B cell (primary cell): ENCODE measurements at regions not wholly inside any gene's neighbourhood (a gene's known extent, or its start where the extent isn't known, plus 50 kb on each side); places are given as distances from the start of the nearest gene placed in this dataset.

Experiments
- ATAC-seq: fragments of 200-7000 bp; cut with Tn5 transposase; one replicate; pipeline ENCODE4 v1.10.0; 2021; ENCODE audit warnings: low read depth, mild to moderate bottlenecking, moderate number of reproducible peaks, moderate library complexity
- CTCF ChIA-PET: fragments of 350-600 bp; sonication (Branson Sonifier 250); formaldehyde crosslinking; loops from one replicate; lab custom pipeline; 2021; ENCODE audit warnings: antibody characterized with exemption, inconsistent platforms; lab: Charles Lee
- POLR2A ChIA-PET: fragments of 350-600 bp; sonication (Branson Sonifier 250); formaldehyde crosslinking; loops from one replicate; lab custom pipeline; 2021; ENCODE audit warnings: antibody characterized with exemption; lab: Charles Lee
- DNase-seq: peaks from one replicate; pipeline ENCODE4 v3.0.0; 2013
- H2AFZ ChIP-seq: 2 replicates; pipeline ENCODE4 v1.6.1; 2012; ENCODE audit warnings: mild to moderate bottlenecking, low read depth, low read length; ENCODE audit not compliant: insufficient read depth, poor library complexity, severe bottlenecking
- H3K27ac ChIP-seq, 2 donors: 1 replicate in 1 of 2; 2 replicates in 1 of 2; pipeline ENCODE4 v1.5.1; 2012 to 2013; ENCODE audit warnings: low read length in 2 of 2, mild to moderate bottlenecking in 2 of 2, moderate library complexity in 1 of 2
- H3K27me3 ChIP-seq, 4 experiments: fragments of 200-600 bp in 1 of 4; sonication (generic) in 1 of 4; replicated peaks in 1 of 4; 1 replicate in 2 of 4; 2 replicates in 2 of 4; pipeline versions ENCODE4 v1.6.1 to v1.7.0; 2013 to 2016; ENCODE audit warnings: low read length in 3 of 4, mild to moderate bottlenecking in 2 of 4, mixed read lengths in 1 of 4, moderate library complexity in 1 of 4; ENCODE audit not compliant: insufficient read depth in 4 of 4, control insufficient read depth in 3 of 4; ENCODE audit errors: control extremely low read depth in 1 of 4
- H3K36me3 ChIP-seq, 2 experiments: replicated peaks in 1 of 2; 1 replicate in 1 of 2; 2 replicates in 1 of 2; pipeline versions ENCODE4 v1.6.1 to v1.7.1; 2013; ENCODE audit warnings: low read length in 1 of 2; ENCODE audit not compliant: insufficient read depth in 2 of 2, control insufficient read depth in 1 of 2; ENCODE audit errors: control extremely low read depth in 1 of 2, extremely low read depth in 1 of 2
- H3K4me1 ChIP-seq, 2 donors: fragments of 200-600 bp in 1 of 2; sonication (generic) in 1 of 2; 1 replicate in 1 of 2; 2 replicates in 1 of 2; pipeline versions ENCODE4 v1.5.1 to v1.6.1; 2013 to 2017; ENCODE audit warnings: low read length in 2 of 2; ENCODE audit not compliant: control insufficient read depth in 2 of 2, insufficient read depth in 2 of 2
- H3K4me2 ChIP-seq: replicated peaks from 2 replicates; pipeline ENCODE3; 2012; ENCODE audit warnings: mild to moderate bottlenecking, low read depth, low read length; ENCODE audit not compliant: poor library complexity, severe bottlenecking
- H3K4me3 ChIP-seq, 5 experiments: fragments of 200-600 bp in 1 of 5; sonication (generic) in 1 of 5; 1 replicate in 3 of 5; 2 replicates in 2 of 5; pipeline versions ENCODE4 v1.5.1 to v1.7.0; 2011 to 2016; ENCODE audit warnings: low read length in 4 of 5, mild to moderate bottlenecking in 4 of 5, low read depth in 2 of 5, control low read depth in 1 of 5, moderate library complexity in 1 of 5; ENCODE audit not compliant: insufficient read depth in 1 of 5; ENCODE audit errors: control extremely low read depth in 1 of 5, extremely low read depth in 1 of 5
- H3K79me2 ChIP-seq: fragments of 200-600 bp; sonication (generic); one replicate; pipeline ENCODE4 v1.6.0; 2016; ENCODE audit warnings: low read length; ENCODE audit not compliant: control insufficient read depth, insufficient read depth
- H3K9ac ChIP-seq: fragments of 200-600 bp; sonication (generic); 2 replicates; pipeline ENCODE4 v1.6.1; 2017; ENCODE audit warnings: mild to moderate bottlenecking, low read length, moderate library complexity
- H3K9me3 ChIP-seq, 3 donors: one replicate each; pipeline versions ENCODE4 v1.6.1 to v1.7.1; 2013; ENCODE audit warnings: low read length in 2 of 3; ENCODE audit not compliant: control insufficient read depth in 2 of 3, insufficient read depth in 1 of 3; ENCODE audit errors: control extremely low read depth in 1 of 3
- H4K20me1 ChIP-seq: 2 replicates; pipeline ENCODE4 v1.6.0; 2012; ENCODE audit warnings: mild to moderate bottlenecking, low read length; ENCODE audit not compliant: insufficient read depth, control insufficient read depth, poor library complexity, severe bottlenecking
- H3K27ac Mint-ChIP-seq: one replicate; pipeline ENCODE4 v1.8.0; 2021; ENCODE audit warnings: mixed read lengths
- H3K27me3 Mint-ChIP-seq: one replicate; pipeline ENCODE4 v1.8.0; 2021; ENCODE audit warnings: mixed read lengths
- H3K4me1 Mint-ChIP-seq: one replicate; pipeline ENCODE4 v1.8.0; 2021; ENCODE audit warnings: mixed read lengths
- H3K4me3 Mint-ChIP-seq: one replicate; pipeline ENCODE4 v1.8.0; 2021; ENCODE audit warnings: mixed read lengths
- H3K9me3 Mint-ChIP-seq: one replicate; pipeline ENCODE4 v1.8.0; 2022; ENCODE audit warnings: mixed read lengths; ENCODE audit not compliant: insufficient read depth
- EZH2 ChIP-seq: IDR thresholded peaks from 2 replicates; pipeline ENCODE4 v1.6.1; 2012; ENCODE audit warnings: borderline replicate concordance, low read depth, mild to moderate bottlenecking, moderate library complexity, low read length; ENCODE audit not compliant: insufficient read depth, poor library complexity, severe bottlenecking
- WGBS: methylation state at CpG from one replicate; pipeline ENCODE4 v1.1.5; 2013; ENCODE audit warnings: missing lambda C conversion rate; ENCODE audit not compliant: insufficient coverage; 5-methylcytosine and 5-hydroxymethylcytosine counted together
- intact Hi-C: fragments of 100-400 bp; cut with micrococcal nuclease; formaldehyde crosslinking; loops from one replicate; pipeline ENCODE4 v1.10.0; 2022
- TF ChIP-seq, protein P1 (sequence below): fragments of 200-600 bp; IDR thresholded peaks from one replicate; pipeline ENCODE4 v1.8.0; 2022; ENCODE audit warnings: antibody characterized with exemption, mild to moderate bottlenecking

DNA sequence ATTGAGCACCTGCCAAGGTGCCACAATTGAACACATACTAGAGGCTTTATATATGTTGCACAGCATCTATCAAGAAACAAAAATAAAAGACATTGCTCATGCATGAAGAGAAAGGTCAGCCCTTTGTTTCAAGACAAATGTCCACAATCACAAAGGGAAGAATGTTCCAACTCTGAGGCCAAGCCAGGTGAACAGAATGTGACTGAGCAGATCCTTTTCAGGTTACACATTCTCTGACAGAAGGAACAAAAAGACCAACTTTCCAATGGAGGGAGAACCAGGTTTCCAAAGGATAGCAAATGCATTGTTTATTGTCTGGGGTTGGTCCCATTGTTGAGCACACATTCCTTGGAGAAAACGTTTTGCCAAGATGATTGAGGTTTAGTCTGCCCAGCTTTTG is 50.2 kb upstream of the FAM174B start:
- no peak overlapping the region for H3K9ac ChIP-seq
- H3K27ac Mint-ChIP-seq = no peak overlapping the region
- no peak overlapping the region for H3K4me3 Mint-ChIP-seq
- intact Hi-C loops = no loop called here
- POLR2A ChIA-PET = no interaction called here
- no peak overlapping the region for H3K27ac ChIP-seq
- no peaks in the 10 kb centered on the region for H3K4me1 ChIP-seq
- H3K4me2 ChIP-seq = no peak overlapping the region
- no peaks in the 10 kb centered on the region for H3K4me1 Mint-ChIP-seq
- H2AFZ ChIP-seq = no peak overlapping the region
- no peak for ATAC-seq
- no peaks in the 10 kb centered on the region for H3K27me3 ChIP-seq
- H3K36me3 ChIP-seq = no peaks in the 10 kb centered on the region
- 60% methylated on average over 1 of the region's 1 CpG for WGBS
- CTCF ChIA-PET = interaction anchor here (2.0 kb wide), 1 partner anchor 9 kb away, joined by 13 read pairs; no protein-coding TSS in a partner anchor
- H4K20me1 ChIP-seq = no peaks in the 10 kb centered on the region
- no peak for DNase-seq
- peaks cover 12% of the 10 kb centered on the region for H3K27me3 Mint-ChIP-seq
- no peaks in the 10 kb centered on the region for H3K79me2 ChIP-seq
- H3K9me3 Mint-ChIP-seq = no peaks in the 10 kb centered on the region
- H3K9me3 ChIP-seq = no peaks in the 10 kb centered on the region
- no peak overlapping the region for H3K4me3 ChIP-seq
- no peak for TF ChIP-seq EZH2
- TF ChIP-seq, protein P1, sequence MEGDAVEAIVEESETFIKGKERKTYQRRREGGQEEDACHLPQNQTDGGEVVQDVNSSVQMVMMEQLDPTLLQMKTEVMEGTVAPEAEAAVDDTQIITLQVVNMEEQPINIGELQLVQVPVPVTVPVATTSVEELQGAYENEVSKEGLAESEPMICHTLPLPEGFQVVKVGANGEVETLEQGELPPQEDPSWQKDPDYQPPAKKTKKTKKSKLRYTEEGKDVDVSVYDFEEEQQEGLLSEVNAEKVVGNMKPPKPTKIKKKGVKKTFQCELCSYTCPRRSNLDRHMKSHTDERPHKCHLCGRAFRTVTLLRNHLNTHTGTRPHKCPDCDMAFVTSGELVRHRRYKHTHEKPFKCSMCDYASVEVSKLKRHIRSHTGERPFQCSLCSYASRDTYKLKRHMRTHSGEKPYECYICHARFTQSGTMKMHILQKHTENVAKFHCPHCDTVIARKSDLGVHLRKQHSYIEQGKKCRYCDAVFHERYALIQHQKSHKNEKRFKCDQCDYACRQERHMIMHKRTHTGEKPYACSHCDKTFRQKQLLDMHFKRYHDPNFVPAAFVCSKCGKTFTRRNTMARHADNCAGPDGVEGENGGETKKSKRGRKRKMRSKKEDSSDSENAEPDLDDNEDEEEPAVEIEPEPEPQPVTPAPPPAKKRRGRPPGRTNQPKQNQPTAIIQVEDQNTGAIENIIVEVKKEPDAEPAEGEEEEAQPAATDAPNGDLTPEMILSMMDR = no peak

DNA sequence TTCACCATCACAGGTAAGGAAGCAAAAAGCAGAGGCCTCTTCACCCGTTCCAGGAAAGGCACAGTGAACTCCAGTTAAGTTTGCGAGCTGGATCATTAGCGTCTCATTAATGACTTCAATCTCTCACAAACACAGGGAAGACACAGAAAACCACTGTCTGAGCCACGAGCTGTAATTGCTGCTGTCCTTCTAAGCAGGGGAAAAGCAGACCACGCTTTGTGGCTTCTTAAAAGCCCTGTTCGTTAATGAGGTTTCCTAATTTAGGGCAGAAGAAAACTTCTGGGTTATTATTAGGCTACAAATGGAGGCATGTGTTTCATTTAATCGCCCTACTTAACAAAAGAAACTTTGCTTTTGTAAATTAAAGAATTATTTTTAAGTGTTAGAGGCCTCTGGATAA is 50.6 kb upstream of the FAM174B start:
- intact Hi-C loops = no loop called here
- Mint-ChIP-seq H3K4me1 (no peaks in the 10 kb centered on the region), H3K4me3 (no peak overlapping the region), H3K27ac (no peak overlapping the region), H3K9me3 (no peaks in the 10 kb centered on the region), H3K27me3 (peaks cover 12% of the 10 kb centered on the region)
- H3K4me2 ChIP-seq = no peak overlapping the region
- no peak overlapping the region for H3K9ac ChIP-seq
- no peaks in the 10 kb centered on the region for H3K27me3 ChIP-seq
- no peak overlapping the region for H2AFZ ChIP-seq
- 76% methylated on average over 6 of the region's 7 CpGs for WGBS
- H3K4me1 ChIP-seq = no peaks in the 10 kb centered on the region
- H3K27ac ChIP-seq = no peak overlapping the region
- no peak overlapping the region for H3K4me3 ChIP-seq
- no peak for ATAC-seq
- ChIA-PET POLR2A (no interaction called here), CTCF (interaction anchor here (2.0 kb wide), 1 partner anchor 9 kb away, joined by 13 read pairs; no protein-coding TSS in a partner anchor)
- no peak for DNase-seq
- TF ChIP-seq, protein P1 = no peak
- TF ChIP-seq EZH2 = no peak
- no peaks in the 10 kb centered on the region for H3K36me3 ChIP-seq
- no peaks in the 10 kb centered on the region for H3K79me2 ChIP-seq
- no peaks in the 10 kb centered on the region for H4K20me1 ChIP-seq
- H3K9me3 ChIP-seq = no peaks in the 10 kb centered on the region
